ENCODE measurements at regions not wholly inside any gene's neighbourhood (a gene's known extent, or its start where the extent isn't known, plus 50 kb on each side); places are given as distances from the start of the nearest gene placed in this dataset.

GRCh38 chr4:74523096-74523495, 78.2 kb downstream of the AREG start:
- ATAC-seq (no peak), DNase-seq (ENCODE audit: low spot score) (no peak)
- H3K4me1 Mint-ChIP-seq = no peaks in the 10 kb centered on the region
- CTCF ChIA-PET = no interaction called here
- H3K4me3 Mint-ChIP-seq = no peak overlapping the region
- no peaks in the 10 kb centered on the region for H3K27me3 Mint-ChIP-seq (ENCODE audit: low read depth)
- no peaks in the 10 kb centered on the region for H3K36me3 Mint-ChIP-seq
- H3K9me3 Mint-ChIP-seq = no peaks in the 10 kb centered on the region
- H3K27ac Mint-ChIP-seq = no peak overlapping the region
- POLR2A ChIA-PET = no interaction called here
- TF ChIP-seq NFYB (CRISPR knock-in tag; conservative IDR thresholded peaks at IDR 0.05; ENCODE audit: low read depth) (no peak), HMGA2 (CRISPR knock-in tag; IDR thresholded peaks at IDR 0.05) (no peak), ATF2 (CRISPR knock-in tag; IDR thresholded peaks at IDR 0.05; ENCODE audit: borderline replicate concordance, low read depth) (no peak), E2F1 (CRISPR knock-in tag; IDR thresholded peaks at IDR 0.05) (no peak), GABPB1 (CRISPR knock-in tag; IDR thresholded peaks at IDR 0.05) (no peak), CREB1 (CRISPR knock-in tag; IDR thresholded peaks at IDR 0.05) (no peak), FOXP4 (CRISPR knock-in tag; IDR thresholded peaks at IDR 0.05) (no peak), ZNF425 (CRISPR knock-in tag; conservative IDR thresholded peaks at IDR 0.05) (no peak), ZNF512 (CRISPR knock-in tag; IDR thresholded peaks at IDR 0.05; ENCODE audit: borderline replicate concordance) (no peak)
- TF ChIP-seq, protein P1, sequence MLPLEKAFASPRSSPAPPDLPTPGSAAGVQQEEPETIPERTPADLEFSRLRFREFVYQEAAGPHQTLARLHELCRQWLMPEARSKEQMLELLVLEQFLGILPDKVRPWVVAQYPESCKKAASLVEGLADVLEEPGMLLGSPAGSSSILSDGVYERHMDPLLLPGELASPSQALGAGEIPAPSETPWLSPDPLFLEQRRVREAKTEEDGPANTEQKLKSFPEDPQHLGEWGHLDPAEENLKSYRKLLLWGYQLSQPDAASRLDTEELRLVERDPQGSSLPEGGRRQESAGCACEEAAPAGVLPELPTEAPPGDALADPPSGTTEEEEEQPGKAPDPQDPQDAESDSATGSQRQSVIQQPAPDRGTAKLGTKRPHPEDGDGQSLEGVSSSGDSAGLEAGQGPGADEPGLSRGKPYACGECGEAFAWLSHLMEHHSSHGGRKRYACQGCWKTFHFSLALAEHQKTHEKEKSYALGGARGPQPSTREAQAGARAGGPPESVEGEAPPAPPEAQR (CRISPR knock-in tag; IDR thresholded peaks at IDR 0.05) = no peak

DNA sequence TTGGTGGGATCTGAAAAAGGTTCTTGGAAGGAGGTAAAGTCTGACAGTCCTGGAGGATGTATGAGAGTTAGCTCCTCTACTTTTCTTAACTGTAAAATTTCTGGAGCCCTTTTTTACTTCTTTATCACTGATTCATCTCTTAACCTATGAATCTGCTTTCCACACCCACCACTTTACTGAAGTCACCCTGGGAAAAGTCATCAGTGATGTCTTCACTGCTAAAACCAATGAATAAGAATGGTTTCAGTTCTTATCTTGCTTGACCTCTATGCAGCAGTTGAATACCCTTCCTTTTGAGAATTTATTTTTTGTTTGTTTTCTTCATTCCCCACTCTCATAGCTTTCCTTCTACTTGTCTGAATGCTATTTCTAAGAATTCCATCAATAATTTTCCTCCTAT, 80.0 kb downstream of the AREG start:
- ATAC-seq = no peak
- Mint-ChIP-seq H3K4me3 (no peak overlapping the region), H3K27ac (no peak overlapping the region), H3K9me3 (no peaks in the 10 kb centered on the region), H3K27me3 (ENCODE audit: low read depth) (no peaks in the 10 kb centered on the region), H3K36me3 (no peaks in the 10 kb centered on the region), H3K4me1 (peaks cover 4% of the 10 kb centered on the region; the same call in 1 of the 2 replicates)
- POLR2A ChIA-PET = no interaction called here
- CTCF ChIA-PET = no interaction called here
- no peak for DNase-seq (ENCODE audit: low spot score)
- TF ChIP-seq RELA (CRISPR knock-in tag; IDR thresholded peaks at IDR 0.05; ENCODE audit: borderline replicate concordance) (no peak), ZBTB21 (CRISPR knock-in tag; IDR thresholded peaks at IDR 0.05; ENCODE audit: borderline replicate concordance) (no peak), FOXK1 (CRISPR knock-in tag; IDR thresholded peaks at IDR 0.05) (no peak), PRDM15 (CRISPR knock-in tag; IDR thresholded peaks at IDR 0.05) (no peak), FOXP1 (CRISPR knock-in tag; IDR thresholded peaks at IDR 0.05; ENCODE audit: borderline replicate concordance) (no peak)
- TF ChIP-seq, protein P2, sequence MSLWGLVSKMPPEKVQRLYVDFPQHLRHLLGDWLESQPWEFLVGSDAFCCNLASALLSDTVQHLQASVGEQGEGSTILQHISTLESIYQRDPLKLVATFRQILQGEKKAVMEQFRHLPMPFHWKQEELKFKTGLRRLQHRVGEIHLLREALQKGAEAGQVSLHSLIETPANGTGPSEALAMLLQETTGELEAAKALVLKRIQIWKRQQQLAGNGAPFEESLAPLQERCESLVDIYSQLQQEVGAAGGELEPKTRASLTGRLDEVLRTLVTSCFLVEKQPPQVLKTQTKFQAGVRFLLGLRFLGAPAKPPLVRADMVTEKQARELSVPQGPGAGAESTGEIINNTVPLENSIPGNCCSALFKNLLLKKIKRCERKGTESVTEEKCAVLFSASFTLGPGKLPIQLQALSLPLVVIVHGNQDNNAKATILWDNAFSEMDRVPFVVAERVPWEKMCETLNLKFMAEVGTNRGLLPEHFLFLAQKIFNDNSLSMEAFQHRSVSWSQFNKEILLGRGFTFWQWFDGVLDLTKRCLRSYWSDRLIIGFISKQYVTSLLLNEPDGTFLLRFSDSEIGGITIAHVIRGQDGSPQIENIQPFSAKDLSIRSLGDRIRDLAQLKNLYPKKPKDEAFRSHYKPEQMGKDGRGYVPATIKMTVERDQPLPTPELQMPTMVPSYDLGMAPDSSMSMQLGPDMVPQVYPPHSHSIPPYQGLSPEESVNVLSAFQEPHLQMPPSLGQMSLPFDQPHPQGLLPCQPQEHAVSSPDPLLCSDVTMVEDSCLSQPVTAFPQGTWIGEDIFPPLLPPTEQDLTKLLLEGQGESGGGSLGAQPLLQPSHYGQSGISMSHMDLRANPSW (CRISPR knock-in tag; conservative IDR thresholded peaks at IDR 0.05; ENCODE audit: low read depth) = no peak
- TF ChIP-seq, protein P1 (CRISPR knock-in tag; IDR thresholded peaks at IDR 0.05) = no peak
